HEK293 (cell line): ENCODE measurements at regions not wholly inside any gene's neighbourhood (a gene's known extent, or its start where the extent isn't known, plus 50 kb on each side); places are given as distances from the start of the nearest gene placed in this dataset.

Source experiments
- CTCF ChIA-PET: fragments of 350-600 bp; formaldehyde crosslinking; extraction: SDS; loops from one replicate; lab custom pipeline; 2021; ENCODE audit warnings: antibody characterized with exemption; lab: Yijun Ruan, JAX
- POLR2A ChIA-PET: fragments of 300-600 bp; formaldehyde crosslinking; extraction: SDS; loops from one replicate; lab custom pipeline; 2020; ENCODE audit warnings: antibody characterized with exemption, inconsistent platforms; lab: Yijun Ruan, JAX
- H3K27ac ChIP-seq: fragments of 200-500 bp; sonication (Bioruptor generic); 2 replicates; pipeline ENCODE4 v1.5.1; 2014; ENCODE audit warnings: low read depth, low read length, control low read depth, inconsistent platforms; ENCODE audit errors: extremely low read depth
- H3K36me3 ChIP-seq, 2 experiments: fragments of 200-500 bp in 1 of 2; sonication (Bioruptor generic) in 1 of 2; 1 replicate in 1 of 2; 2 replicates in 1 of 2; pipeline ENCODE4 v1.5.1; 2014 to 2017; ENCODE audit warnings: inconsistent platforms in 2 of 2, low read length in 2 of 2; ENCODE audit not compliant: control insufficient read depth in 2 of 2, insufficient read depth in 1 of 2
- H3K4me1 ChIP-seq: fragments of 200-500 bp; sonication (Bioruptor generic); 2 replicates; pipeline ENCODE4 v1.5.1; 2014; ENCODE audit warnings: mild to moderate bottlenecking, low read length, inconsistent platforms; ENCODE audit not compliant: control insufficient read depth, insufficient read depth
- H3K4me3 ChIP-seq: 2 replicates; pipeline ENCODE4 v1.5.1; 2011; ENCODE audit warnings: low read depth, mild to moderate bottlenecking, control low read depth, low read length, moderate library complexity
- H3K9me3 ChIP-seq: fragments of 200-500 bp; sonication (Bioruptor generic); 2 replicates; pipeline ENCODE4 v1.5.1; 2014; ENCODE audit warnings: low read depth, low read length, inconsistent platforms; ENCODE audit not compliant: control insufficient read depth, insufficient read depth
- BCL11A ChIP-seq: fragments of 450-650 bp; formaldehyde crosslinking; IDR thresholded peaks from 2 replicates; pipeline ENCODE4 v1.5.1; 2016; ENCODE audit warnings: low read depth, missing biosample characterization, missing genetic modification characterization
- FEZF1 ChIP-seq: fragments of 450-650 bp; formaldehyde crosslinking; IDR thresholded peaks from 2 replicates; pipeline ENCODE4 v1.5.1; 2016; ENCODE audit warnings: missing biosample characterization, missing genetic modification characterization
- GLIS1 ChIP-seq: fragments of 450-650 bp; formaldehyde crosslinking; IDR thresholded peaks from 2 replicates; pipeline ENCODE4 v1.5.1; 2016; ENCODE audit warnings: missing biosample characterization, missing genetic modification characterization
- KLF16 ChIP-seq: fragments of 450-650 bp; formaldehyde crosslinking; IDR thresholded peaks from 2 replicates; pipeline ENCODE4 v1.5.1; 2017; ENCODE audit warnings: missing biosample characterization, missing genetic modification characterization
- PRDM6 ChIP-seq: fragments of 450-650 bp; formaldehyde crosslinking; IDR thresholded peaks from 2 replicates; pipeline ENCODE4 v1.5.1; 2017; ENCODE audit warnings: missing biosample characterization, missing genetic modification characterization
- SP3 ChIP-seq: fragments of 450-650 bp; formaldehyde crosslinking; IDR thresholded peaks from 2 replicates; pipeline ENCODE4 v1.5.1; 2016; ENCODE audit warnings: missing biosample characterization, missing genetic modification characterization
- ZNF266 ChIP-seq: fragments of 450-650 bp; formaldehyde crosslinking; IDR thresholded peaks from 2 replicates; pipeline ENCODE4 v1.5.1; 2016; ENCODE audit warnings: missing biosample characterization, missing genetic modification characterization, low read depth
- ZNF292 ChIP-seq: fragments of 450-650 bp; formaldehyde crosslinking; IDR thresholded peaks from 2 replicates; pipeline ENCODE4 v1.5.1; 2016; ENCODE audit warnings: low read depth, missing biosample characterization, missing genetic modification characterization, borderline replicate concordance
- ZNF354C ChIP-seq: fragments of 450-650 bp; formaldehyde crosslinking; IDR thresholded peaks from 2 replicates; pipeline ENCODE4 v1.5.1; 2016; ENCODE audit warnings: missing biosample characterization, missing genetic modification characterization, low read depth, borderline replicate concordance
- ZNF362 ChIP-seq: fragments of 450-650 bp; formaldehyde crosslinking; IDR thresholded peaks from 2 replicates; pipeline ENCODE4 v1.5.1; 2016; ENCODE audit warnings: missing biosample characterization, missing genetic modification characterization
- ZNF514 ChIP-seq: fragments of 450-650 bp; formaldehyde crosslinking; IDR thresholded peaks from 2 replicates; pipeline ENCODE4 v1.5.1; 2016; ENCODE audit warnings: missing biosample characterization, missing genetic modification characterization
- ZNF560 ChIP-seq: fragments of 450-650 bp; formaldehyde crosslinking; IDR thresholded peaks from 2 replicates; pipeline ENCODE4 v1.5.1; 2017; ENCODE audit warnings: missing biosample characterization, missing genetic modification characterization, borderline replicate concordance
- ZNF623 ChIP-seq: fragments of 450-650 bp; formaldehyde crosslinking; IDR thresholded peaks from 2 replicates; pipeline ENCODE4 v1.5.1; 2016; ENCODE audit warnings: missing biosample characterization, missing genetic modification characterization
- ZNF654 ChIP-seq: fragments of 450-650 bp; formaldehyde crosslinking; IDR thresholded peaks from 2 replicates; pipeline ENCODE4 v1.5.1; 2016; ENCODE audit warnings: low read depth, missing biosample characterization, missing genetic modification characterization
- ZNF660 ChIP-seq: fragments of 450-650 bp; IDR thresholded peaks from 2 replicates; pipeline ENCODE4 v1.5.1; 2018; ENCODE audit warnings: missing biosample characterization, mild to moderate bottlenecking, missing genetic modification characterization
- ZNF707 ChIP-seq: fragments of 450-650 bp; formaldehyde crosslinking; IDR thresholded peaks from 2 replicates; pipeline ENCODE4 v1.5.1; 2016; ENCODE audit warnings: missing biosample characterization, missing genetic modification characterization
- ZNF768 ChIP-seq: fragments of 450-650 bp; formaldehyde crosslinking; IDR thresholded peaks from 2 replicates; pipeline ENCODE4 v1.5.1; 2018; ENCODE audit warnings: missing biosample characterization, mild to moderate bottlenecking, missing genetic modification characterization
- ZNF837 ChIP-seq: fragments of 450-650 bp; formaldehyde crosslinking; IDR thresholded peaks from 2 replicates; pipeline ENCODE4 v1.5.1; 2016; ENCODE audit warnings: missing biosample characterization, missing genetic modification characterization
- ZSCAN23 ChIP-seq: fragments of 450-650 bp; formaldehyde crosslinking; IDR thresholded peaks from 2 replicates; pipeline ENCODE4 v1.5.1; 2016; ENCODE audit warnings: missing biosample characterization, missing genetic modification characterization
- TF ChIP-seq, protein P1 (sequence below): fragments of 450-650 bp; formaldehyde crosslinking; IDR thresholded peaks from 2 replicates; pipeline ENCODE4 v1.5.1; 2016; ENCODE audit warnings: missing biosample characterization, missing genetic modification characterization
- TF ChIP-seq, protein P2 (sequence below): fragments of 450-650 bp; formaldehyde crosslinking; IDR thresholded peaks from 2 replicates; pipeline ENCODE4 v1.5.1; 2016; ENCODE audit warnings: missing biosample characterization, missing genetic modification characterization
- TF ChIP-seq, protein P3 (sequence below): fragments of 450-650 bp; formaldehyde crosslinking; IDR thresholded peaks from 2 replicates; pipeline ENCODE4 v1.5.1; 2016; ENCODE audit warnings: missing biosample characterization, missing genetic modification characterization

- H3K4me3 ChIP-seq = no peak overlapping the region
- no peaks in the 10 kb centered on the region for H3K36me3 ChIP-seq
- no peak overlapping the region for H3K27ac ChIP-seq
- CTCF ChIA-PET = interaction anchor here (0.5 to 2.4 kb wide), 42 partner anchors 9 to 1270 kb away, joined by 3 to 24 read pairs (median 4); partner anchors contain the start of gene SLC35F1
- POLR2A ChIA-PET = no interaction called here
- no peaks in the 10 kb centered on the region for H3K9me3 ChIP-seq
- H3K4me1 ChIP-seq = no peaks in the 10 kb centered on the region
- TF ChIP-seq ZNF837 (no peak), ZNF768 (no peak), ZNF654 (tag by site-specific recombination) (peak; percentile 94), KLF16 (tag by site-specific recombination) (no peak), ZNF362 (tag by site-specific recombination) (peak; percentile 69; the same call in 1 of the 2 replicates), PRDM6 (tag by site-specific recombination) (no peak), SP3 (tag by site-specific recombination) (no peak), ZNF623 (tag by site-specific recombination) (no peak), ZNF560 (tag by site-specific recombination) (no peak), ZSCAN23 (tag by site-specific recombination) (no peak), ZNF514 (tag by site-specific recombination) (no peak), ZNF354C (tag by site-specific recombination) (no peak), ZNF266 (tag by site-specific recombination) (no peak), ZNF660 (tag by site-specific recombination) (0 out of 2 replicates have a peak, but pooled peaks have one; percentile 55), BCL11A (tag by site-specific recombination) (no peak), FEZF1 (tag by site-specific recombination) (no peak), ZNF292 (tag by site-specific recombination) (no peak), ZNF707 (no peak), GLIS1 (tag by site-specific recombination) (no peak)
- TF ChIP-seq, protein P1, sequence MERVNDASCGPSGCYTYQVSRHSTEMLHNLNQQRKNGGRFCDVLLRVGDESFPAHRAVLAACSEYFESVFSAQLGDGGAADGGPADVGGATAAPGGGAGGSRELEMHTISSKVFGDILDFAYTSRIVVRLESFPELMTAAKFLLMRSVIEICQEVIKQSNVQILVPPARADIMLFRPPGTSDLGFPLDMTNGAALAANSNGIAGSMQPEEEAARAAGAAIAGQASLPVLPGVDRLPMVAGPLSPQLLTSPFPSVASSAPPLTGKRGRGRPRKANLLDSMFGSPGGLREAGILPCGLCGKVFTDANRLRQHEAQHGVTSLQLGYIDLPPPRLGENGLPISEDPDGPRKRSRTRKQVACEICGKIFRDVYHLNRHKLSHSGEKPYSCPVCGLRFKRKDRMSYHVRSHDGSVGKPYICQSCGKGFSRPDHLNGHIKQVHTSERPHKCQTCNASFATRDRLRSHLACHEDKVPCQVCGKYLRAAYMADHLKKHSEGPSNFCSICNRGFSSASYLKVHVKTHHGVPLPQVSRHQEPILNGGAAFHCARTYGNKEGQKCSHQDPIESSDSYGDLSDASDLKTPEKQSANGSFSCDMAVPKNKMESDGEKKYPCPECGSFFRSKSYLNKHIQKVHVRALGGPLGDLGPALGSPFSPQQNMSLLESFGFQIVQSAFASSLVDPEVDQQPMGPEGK = no peak
- TF ChIP-seq, protein P2, sequence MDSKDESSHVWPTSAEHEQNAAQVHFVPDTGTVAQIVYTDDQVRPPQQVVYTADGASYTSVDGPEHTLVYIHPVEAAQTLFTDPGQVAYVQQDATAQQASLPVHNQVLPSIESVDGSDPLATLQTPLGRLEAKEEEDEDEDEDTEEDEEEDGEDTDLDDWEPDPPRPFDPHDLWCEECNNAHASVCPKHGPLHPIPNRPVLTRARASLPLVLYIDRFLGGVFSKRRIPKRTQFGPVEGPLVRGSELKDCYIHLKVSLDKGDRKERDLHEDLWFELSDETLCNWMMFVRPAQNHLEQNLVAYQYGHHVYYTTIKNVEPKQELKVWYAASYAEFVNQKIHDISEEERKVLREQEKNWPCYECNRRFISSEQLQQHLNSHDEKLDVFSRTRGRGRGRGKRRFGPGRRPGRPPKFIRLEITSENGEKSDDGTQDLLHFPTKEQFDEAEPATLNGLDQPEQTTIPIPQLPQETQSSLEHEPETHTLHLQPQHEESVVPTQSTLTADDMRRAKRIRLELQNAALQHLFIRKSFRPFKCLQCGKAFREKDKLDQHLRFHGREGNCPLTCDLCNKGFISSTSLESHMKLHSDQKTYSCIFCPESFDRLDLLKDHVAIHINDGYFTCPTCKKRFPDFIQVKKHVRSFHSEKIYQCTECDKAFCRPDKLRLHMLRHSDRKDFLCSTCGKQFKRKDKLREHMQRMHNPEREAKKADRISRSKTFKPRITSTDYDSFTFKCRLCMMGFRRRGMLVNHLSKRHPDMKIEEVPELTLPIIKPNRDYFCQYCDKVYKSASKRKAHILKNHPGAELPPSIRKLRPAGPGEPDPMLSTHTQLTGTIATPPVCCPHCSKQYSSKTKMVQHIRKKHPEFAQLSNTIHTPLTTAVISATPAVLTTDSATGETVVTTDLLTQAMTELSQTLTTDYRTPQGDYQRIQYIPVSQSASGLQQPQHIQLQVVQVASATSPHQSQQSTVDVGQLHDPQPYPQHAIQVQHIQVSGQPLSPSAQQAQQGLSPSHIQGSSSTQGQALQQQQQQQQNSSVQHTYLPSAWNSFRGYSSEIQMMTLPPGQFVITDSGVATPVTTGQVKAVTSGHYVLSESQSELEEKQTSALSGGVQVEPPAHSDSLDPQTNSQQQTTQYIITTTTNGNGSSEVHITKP (tag by site-specific recombination) = no peak
- TF ChIP-seq, protein P3, sequence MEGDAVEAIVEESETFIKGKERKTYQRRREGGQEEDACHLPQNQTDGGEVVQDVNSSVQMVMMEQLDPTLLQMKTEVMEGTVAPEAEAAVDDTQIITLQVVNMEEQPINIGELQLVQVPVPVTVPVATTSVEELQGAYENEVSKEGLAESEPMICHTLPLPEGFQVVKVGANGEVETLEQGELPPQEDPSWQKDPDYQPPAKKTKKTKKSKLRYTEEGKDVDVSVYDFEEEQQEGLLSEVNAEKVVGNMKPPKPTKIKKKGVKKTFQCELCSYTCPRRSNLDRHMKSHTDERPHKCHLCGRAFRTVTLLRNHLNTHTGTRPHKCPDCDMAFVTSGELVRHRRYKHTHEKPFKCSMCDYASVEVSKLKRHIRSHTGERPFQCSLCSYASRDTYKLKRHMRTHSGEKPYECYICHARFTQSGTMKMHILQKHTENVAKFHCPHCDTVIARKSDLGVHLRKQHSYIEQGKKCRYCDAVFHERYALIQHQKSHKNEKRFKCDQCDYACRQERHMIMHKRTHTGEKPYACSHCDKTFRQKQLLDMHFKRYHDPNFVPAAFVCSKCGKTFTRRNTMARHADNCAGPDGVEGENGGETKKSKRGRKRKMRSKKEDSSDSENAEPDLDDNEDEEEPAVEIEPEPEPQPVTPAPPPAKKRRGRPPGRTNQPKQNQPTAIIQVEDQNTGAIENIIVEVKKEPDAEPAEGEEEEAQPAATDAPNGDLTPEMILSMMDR = 0 out of 2 replicates have a peak, but pooled peaks have one; percentile 39
Observed at GRCh38 chr6:117840541-117840983, 66.5 kb upstream of the SLC35F1 start.
